Anterior cingulate cortex (tissue), 58 donors: ENCODE measurements at regions not wholly inside any gene's neighbourhood (a gene's known extent, or its start where the extent isn't known, plus 50 kb on each side); places are given as distances from the start of the nearest gene placed in this dataset.
"Not testable (repeated sequence)": the region's sequence is repeated elsewhere in the genome, so short reads cannot be mapped to it uniquely, and the experiment has no call there.

ENCODE experiments used
- DNase-seq, 58 donors: peaks; one replicate each; lab custom pipeline; 2025; lab: John Stamatoyannopoulos, UW

- peak in 1 of 58 donors; percentile 6 for DNase-seq
Measured at GRCh38 chr13:87736849-87737385, 65.7 kb downstream of the SLITRK5 start.

GRCh38 chr13:87754097-87754496, 82.9 kb downstream of the SLITRK5 start:
- DNase-seq: no peak

- DNase-seq: no peak
Measured at GRCh38 chr13:87769445-87769844, 98.3 kb downstream of the SLITRK5 start.

DNA sequence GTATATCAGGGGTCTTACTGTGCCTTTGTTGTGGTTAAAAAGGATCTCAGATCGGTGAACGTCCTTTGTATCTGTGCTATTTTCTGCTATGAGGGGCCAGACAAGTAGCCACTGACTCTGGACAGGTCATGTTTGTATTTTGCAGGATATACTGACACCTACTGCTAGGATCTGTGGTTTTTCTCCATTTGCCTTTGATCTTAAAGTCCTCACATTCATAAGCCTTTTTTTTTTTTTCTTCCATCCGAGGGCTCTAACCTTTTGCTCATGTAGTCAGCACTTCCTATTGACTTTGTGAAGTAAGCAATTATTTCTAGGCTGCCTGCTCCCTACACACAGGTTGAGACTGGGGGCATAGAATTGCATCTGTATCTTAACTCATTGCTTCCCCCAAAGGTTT, 106.2 kb downstream of the SLITRK5 start:
- DNase-seq: no peak

GRCh38 chr13:87778128-87778527, 107.0 kb downstream of the SLITRK5 start:
- DNase-seq: no peak

DNA sequence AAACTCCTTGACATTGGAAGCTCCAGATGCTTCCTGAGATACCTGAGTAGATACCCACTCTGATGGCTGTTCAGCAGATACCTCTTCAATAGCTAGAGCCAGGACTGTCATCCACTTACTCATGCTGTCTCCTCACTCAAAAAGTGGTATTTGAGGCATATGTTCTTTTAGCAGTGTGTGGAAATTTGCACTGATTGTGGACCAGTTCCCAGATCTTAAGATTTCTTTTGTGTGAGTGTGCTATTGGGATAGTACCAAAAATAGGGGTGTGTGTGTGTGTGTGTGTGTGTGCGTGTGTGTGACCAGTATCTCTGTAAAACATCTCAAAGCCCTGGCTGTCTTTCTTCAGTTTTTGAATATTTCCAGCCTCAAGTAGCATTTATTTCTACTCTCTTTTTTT, 108.3 kb downstream of the SLITRK5 start:
- DNase-seq: peak in 7 of 58 donors; percentile 1 to 33 (median 7)

- no peak for DNase-seq
Measured at GRCh38 chr13:87783366-87783765, 112.2 kb downstream of the SLITRK5 start.

GRCh38 chr13:87788363-87788762, 117.2 kb downstream of the SLITRK5 start:
- DNase-seq: no peak

GRCh38 chr13:87792878-87793277, 121.7 kb downstream of the SLITRK5 start:
- no peak for DNase-seq

DNA sequence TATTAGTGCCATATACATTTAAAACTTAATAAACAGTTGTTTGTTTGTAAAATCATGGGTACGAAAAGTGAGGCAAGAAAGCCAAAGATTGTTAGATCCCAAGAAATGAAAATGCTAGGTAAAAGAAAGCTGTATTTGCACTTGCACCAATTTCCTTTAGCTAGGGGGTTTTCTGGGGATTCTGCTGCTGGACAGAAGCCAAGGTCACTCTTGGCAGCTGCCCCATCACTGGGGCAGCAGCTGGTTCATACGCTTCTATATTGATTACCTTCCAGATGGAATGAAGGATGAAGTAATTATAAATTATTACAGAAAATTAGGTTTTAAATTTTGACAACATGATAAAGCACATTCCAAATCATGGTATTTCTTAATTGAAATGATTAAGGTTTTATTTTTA, 127.4 kb downstream of the SLITRK5 start:
- DNase-seq: no peak

DNA sequence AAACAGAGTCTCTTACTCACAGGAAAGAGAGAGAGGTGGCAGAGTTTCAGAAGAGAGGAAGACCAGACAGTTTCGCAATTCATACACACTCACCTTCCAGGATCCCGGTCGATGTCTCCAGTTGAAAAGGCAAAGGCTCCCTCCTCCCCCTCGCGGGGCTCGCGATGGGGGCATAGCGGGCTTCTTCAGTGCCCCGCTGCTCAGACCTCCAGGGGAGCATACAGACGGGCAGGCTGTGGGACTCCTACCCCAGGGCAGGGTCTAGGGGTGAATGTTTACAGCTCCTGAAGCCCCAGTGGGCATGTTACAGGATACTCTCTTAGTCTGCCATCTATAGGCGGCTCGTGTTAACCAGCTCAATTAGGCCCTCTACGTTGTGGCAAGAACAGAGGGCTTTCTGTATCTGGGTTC, 139.2 kb downstream of the SLITRK5 start:
- DNase-seq: no peak

DNA sequence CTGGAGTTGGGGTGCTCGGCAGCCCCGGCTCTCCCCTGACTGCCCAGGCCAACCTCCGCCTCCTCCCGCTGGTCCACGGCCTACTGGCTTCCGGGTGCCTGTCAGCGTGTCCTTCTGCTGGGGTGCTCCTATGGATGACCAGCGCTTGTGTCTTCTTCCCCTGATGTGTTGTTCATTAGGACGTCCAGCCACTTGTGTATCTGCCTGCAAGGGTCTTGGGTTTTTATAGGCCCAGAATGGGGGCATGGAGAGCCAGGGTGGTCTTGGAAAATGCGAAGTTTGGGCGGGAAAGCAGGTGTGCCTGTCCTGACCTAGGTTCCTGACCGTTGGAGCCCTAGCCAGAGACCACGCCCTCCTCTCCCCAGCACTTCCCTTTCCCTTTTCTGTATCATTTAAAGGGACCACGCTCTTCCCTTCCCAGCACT, 139.8 kb downstream of the SLITRK5 start:
- no peak for DNase-seq

DNA sequence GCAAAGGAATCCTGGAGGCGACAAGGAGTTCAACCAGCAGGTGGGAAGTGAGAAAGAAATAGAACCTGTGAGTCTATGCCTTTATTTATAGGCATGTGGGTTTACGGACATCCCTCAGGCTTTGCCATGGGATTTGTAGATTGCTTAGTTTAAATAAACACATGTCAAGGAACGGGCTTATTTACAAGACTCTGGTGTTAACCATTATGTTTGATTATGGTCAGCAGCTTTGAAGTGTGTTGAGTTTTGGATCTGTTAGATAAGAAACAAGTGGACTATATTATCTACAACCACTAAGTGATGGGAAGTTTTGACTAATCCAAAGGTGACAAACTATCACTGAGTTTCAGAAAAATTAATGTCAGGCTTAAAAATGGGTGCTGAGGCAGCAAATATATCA, 143.2 kb downstream of the SLITRK5 start:
- no peak for DNase-seq

- no peak for DNase-seq
Measured at GRCh38 chr13:87820241-87820640, 149.1 kb downstream of the SLITRK5 start.

DNA sequence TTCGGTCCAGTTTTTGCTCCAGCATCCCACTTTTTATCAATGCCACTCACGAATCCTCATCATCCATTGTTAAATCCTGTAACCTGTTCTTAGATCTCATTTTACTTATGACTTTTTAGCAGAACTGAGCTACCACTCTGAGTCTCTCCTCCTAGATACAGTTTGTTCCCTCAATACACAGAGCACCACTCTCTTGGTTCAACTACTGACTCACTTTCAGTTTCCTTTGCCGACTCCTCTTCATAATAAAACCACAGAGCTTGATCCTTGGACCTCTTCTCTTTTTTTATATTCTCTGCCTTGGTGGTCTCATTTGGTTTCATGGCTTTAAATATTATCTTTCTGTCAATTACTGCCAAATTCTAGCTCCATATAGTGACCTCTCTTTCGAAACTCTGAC, 150.3 kb downstream of the SLITRK5 start:
- no peak for DNase-seq

DNA sequence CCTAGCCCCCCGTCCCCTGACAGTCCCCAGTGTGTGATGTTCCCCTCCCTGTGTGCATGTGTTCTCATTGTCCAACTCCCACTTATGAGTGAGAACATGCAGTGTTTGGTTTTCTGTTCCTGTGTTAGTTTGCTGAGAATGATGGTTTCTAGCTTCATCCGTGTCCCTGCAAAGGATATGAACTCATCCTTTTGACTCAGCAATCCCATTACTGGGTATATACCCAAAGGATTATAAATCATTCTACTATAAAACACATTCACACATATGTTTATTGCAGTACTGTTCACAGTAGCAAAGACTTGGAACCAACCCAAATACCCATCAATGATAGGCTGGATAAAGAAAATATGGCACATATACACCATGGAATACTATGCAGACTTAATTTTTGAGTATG, 155.1 kb downstream of the SLITRK5 start:
- not testable (repeated sequence) for DNase-seq

GRCh38 chr13:87827479-87827878, 156.3 kb downstream of the SLITRK5 start:
- DNase-seq: peak in 1 of 58 donors; percentile 14

DNA sequence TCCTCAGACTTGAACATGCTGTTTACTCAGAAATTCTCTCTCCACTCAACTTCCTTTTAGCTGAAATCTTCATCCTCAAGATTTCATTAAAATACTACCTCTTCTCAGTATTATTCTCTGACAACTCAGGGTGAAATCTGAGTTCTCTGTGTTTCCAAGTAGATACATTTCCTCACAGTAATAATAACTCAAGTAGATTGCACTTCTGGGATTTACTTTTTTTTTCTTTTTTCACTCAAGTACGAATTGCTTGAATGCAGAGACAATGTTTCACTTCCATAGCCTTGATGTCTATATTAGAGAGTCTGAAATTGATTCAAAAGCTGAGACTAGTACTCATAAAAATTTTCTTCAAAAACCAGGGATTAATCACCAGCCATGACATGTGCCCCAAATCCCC, 166.4 kb downstream of the SLITRK5 start:
- no peak for DNase-seq

GRCh38 chr13:87837946-87838345, 166.8 kb downstream of the SLITRK5 start:
- no peak for DNase-seq

- peak in 5 of 58 donors; percentile 1 to 68 (median 36) for DNase-seq
Measured at GRCh38 chr13:87851410-87851809, 180.2 kb downstream of the SLITRK5 start.

GRCh38 chr13:87855553-87855952, 184.4 kb downstream of the SLITRK5 start:
- DNase-seq: no peak

DNA sequence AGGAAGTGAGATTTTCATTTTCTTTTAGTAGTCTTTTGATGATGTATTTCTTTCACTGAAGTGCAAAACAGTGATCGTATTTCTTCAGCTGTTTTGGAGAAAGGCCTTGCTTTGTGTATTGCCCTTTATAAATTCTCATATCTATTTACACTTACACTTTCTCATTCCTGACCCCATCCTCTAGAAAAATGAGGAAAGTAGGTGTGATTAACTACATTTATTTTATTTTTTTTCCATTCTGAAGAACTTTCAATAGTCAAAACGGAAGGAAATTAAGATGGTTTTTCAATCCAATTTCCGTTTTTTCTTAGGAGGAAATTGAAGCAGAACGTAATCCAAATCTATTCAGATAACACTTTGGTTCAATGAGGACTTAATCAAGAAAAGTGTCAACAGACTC, 188.1 kb downstream of the SLITRK5 start:
- DNase-seq: no peak

- DNase-seq: no peak
Measured at GRCh38 chr13:87867426-87867825, 196.3 kb downstream of the SLITRK5 start.
